Stimulated activated CD4-positive, alpha-beta T cell treated with anti-CD3 and anti-CD28 coated beads, TNF-alpha, amount 100 ng/mL, for 1 hour (primary cell): ENCODE measurements at regions not wholly inside any gene's neighbourhood (a gene's known extent, or its start where the extent isn't known, plus 50 kb on each side); places are given as distances from the start of the nearest gene placed in this dataset.
"Not testable (repeated sequence)": the region's sequence is repeated elsewhere in the genome, so short reads cannot be mapped to it uniquely, and the experiment has no call there.

Source experiments
- DNase-seq, 3 donors: peaks; one replicate each; pipeline ENCODE4 v3.0.0-alpha.2; 2020; ENCODE audit warnings: low read depth in 3 of 3, low spot score in 1 of 3

DNA sequence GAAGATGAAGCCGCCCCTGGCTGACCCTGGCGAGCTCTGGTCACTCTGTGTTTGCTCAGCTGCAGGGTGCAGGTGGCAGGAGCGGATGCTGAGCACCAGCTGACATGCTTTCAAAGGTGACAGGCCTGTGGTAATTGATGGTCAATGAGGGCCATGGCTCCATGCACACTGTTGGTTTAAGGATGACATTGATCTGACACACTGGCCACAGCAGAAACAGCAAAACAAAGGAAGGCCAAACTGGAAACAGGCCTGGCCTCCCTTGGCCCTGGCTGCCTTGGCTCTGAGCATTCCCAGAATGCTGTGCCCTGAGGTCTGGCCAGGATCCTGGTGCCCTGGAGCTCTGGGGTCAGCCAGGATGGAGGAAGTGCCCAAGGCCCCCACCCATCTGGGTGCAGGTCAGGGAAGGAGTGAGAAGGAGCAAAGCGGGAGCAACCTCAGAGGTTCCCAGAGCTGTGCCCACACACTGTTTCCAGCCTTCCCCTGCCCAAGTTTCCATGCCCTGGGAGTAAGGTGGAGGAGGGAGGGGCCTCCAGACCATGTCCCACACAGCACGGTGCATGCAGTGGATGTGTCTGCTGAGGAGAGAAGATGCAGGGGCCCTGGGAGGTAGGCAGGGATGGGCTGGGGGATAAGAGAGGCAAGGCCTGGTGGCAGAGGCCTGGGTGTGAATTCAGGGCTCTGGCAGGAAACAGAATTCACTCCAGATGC, 302.2 kb downstream of the RPS24 start:
- no peak for DNase-seq

- DNase-seq = no peak
Observed at GRCh38 chr10:78336402-78336791, 302.7 kb downstream of the RPS24 start.

- no peak for DNase-seq
Observed at GRCh38 chr10:78337016-78337415, 303.4 kb downstream of the RPS24 start.

- DNase-seq = no peak
Observed at GRCh38 chr10:78337646-78338391, 304.2 kb downstream of the RPS24 start.

DNA sequence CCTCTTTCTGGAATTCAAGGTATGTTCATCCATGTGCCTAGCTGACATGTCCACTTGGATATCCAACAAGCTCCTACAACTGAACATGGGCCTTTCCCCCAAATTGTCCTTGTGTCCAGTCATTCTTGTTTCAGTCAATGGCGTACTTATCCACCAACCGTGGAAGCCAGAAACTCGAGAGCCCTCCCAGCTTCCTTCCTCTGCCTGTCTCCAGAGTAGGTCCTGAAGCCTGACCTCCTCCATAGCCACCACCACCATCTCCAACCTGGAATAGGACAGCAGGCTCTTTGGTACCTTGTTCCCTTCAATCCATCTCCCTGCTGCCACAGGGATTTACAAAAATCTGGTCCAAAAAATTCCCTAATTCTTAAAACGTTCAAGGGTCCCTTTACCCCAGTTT, 305.1 kb downstream of the RPS24 start:
- DNase-seq = no peak

GRCh38 chr10:78339251-78339650, 305.6 kb downstream of the RPS24 start:
- no peak for DNase-seq

DNA sequence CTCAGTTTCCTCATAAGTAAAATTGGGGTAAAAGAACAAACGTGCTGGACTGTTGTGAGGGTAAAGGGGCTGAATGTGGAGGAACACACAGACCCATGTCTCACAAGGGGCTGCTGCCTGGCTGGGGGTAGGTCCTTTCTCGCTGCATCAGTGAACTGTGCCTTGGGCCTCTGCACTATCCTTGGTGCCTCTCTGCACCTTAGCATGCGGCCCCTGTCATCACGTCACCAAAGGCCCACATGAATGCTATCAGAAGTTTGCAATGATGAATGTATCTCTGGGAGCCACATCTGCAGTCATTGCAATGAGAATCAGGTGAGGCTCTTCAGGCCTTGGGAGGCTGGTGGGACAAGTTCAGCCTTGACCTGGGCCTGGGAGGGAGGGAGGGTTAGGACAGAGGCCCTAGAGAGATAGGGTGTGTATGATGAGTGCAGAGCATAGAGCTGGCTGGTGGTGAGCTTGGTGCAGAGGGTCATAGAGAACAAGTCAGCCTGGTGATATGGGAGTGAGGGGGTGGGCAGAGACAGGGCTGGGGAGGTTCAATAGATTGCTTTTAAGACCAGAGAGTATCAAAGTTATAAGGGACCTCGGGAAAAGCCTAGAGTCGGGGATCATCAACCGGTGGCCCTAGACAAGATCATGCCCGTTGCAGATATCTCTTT, 308.4 kb downstream of the RPS24 start:
- no peak for DNase-seq

- DNase-seq = no peak
Observed at GRCh38 chr10:78342827-78343653, 309.4 kb downstream of the RPS24 start.

DNA sequence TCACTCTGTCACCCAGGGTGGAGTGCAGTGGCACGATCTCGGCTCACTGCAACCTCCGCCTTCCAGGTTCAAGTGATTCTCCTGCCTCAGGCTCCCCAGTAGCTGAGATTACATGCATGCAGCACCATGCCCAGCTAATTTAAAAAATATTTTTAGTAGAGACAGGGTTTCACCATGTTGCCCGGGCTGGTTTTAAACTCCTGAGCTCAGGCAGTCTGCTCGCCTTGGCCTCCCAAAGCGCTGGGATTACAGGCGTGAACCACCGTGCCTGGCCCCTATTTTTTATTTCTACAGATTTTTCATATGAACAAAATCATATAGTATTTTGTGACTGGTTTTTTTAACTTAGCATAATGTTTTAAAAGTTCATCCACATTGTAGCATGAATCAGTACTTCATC, 310.6 kb downstream of the RPS24 start:
- not testable (repeated sequence) for DNase-seq

DNA sequence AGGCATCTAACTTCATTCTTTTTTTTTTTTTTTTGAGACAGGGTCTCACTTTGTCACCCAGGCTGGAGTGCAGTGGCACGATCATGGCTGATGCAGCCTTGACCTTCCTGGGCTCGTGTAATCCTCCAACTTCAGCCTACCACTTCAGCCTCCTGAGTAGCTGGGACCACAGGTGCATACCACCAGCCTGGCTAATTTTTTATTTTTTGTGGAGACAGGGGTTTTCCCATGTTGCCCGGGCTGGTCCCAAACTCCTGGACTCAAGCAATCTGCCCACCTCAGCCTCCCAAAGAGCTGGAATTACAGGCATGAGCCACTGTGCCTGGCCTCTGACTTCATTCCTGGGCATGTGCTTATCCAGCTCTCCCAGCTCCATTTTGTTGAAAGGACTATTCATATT, 311.9 kb downstream of the RPS24 start:
- not testable (repeated sequence) for DNase-seq

DNA sequence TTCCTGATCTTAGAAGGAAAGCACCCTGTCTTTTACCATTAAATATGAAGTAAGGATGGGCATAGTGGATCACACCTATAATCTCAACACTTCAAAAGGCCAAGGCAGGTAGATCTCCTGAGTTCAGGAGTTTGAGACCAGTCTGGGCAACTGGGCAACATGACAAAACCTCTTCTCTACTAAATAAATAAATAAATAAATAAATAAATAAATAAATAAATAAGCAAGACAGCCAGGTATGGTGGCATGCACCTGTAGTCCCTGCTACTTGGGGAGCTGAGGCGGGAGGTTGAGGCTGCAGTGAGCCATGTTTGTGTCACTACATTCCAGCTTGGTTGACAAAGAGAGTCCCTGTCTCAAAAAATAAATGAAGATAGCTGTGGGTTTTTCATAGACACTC, 313.1 kb downstream of the RPS24 start:
- DNase-seq = no peak

GRCh38 chr10:78348411-78349164, 314.9 kb downstream of the RPS24 start:
- DNase-seq = no peak

- DNase-seq = no peak
Observed at GRCh38 chr10:78349165-78349516, 315.5 kb downstream of the RPS24 start.

- no peak for DNase-seq
Observed at GRCh38 chr10:78349911-78350663, 316.4 kb downstream of the RPS24 start.

DNA sequence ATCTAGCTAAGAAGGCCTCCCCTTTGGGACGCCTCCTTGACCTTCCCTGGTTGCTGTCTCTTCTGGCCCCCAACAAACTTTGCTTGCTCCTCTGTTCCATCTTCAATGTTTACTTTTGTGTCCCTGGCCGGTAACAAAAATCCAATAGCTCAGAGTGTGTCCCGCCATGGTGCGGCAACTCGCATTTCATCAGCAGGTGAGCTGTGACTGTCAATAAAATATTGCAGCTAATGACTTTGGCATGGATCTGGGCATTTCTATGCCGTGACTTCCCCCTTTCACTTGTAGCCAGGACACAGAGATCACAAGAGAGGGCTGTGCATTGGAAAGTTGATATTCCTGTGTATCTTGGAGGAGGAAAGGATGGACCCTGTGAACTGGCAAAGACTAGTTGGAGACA, 317.6 kb downstream of the RPS24 start:
- no peak for DNase-seq

GRCh38 chr10:78351809-78352208, 318.1 kb downstream of the RPS24 start:
- no peak for DNase-seq

- DNase-seq = no peak
Observed at GRCh38 chr10:78353636-78354035, 320.0 kb downstream of the RPS24 start.

DNA sequence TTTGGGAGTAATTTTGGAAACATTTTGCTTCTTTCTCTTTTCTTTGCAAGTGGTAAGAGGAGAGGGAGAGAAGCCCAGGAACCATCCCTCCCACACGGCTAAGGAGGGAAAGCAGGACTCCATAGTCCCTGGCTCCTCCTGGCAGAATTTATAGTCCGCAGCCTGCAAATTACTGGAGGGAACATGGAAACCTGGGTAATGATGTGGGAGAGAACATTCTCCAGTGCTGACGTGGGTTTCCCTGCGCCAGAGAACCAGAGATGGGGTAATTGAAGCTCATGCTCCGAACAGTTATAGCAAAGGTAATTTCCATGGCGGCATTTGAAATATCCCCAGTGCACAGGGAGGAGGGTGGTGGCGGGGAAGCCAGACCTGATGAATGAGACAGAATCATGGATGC, 320.4 kb downstream of the RPS24 start:
- no peak for DNase-seq

DNA sequence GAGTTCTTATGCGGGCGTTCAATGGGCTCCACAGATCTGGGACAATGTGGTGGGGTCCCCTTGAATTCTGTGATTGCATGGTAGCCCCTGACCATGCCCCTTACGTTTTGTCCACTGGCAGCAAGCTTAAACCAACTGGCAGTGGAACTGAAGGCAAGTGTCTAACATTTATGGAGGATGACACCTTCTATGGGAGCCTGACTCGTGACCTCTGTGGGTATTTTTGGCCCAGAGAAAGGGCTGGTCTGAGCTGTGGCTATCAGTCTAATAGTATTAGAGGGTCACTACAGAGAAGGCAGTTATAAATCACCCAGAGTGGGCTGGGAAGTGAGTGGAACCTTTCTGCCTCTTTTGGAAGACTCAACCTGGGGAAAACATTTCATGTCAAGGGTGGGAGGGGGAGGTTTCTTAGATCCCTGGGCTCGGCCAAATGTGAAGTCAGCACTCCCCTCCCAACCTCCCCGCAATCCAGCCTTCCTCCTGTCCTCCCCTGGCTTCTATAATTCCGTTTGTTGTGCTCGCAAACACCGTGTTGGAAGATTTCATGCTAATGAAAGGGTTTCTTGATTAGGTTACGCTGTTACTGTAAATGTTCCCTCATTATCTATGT, 322.7 kb downstream of the RPS24 start:
- DNase-seq = no peak
